ENCODE measurements at regions not wholly inside any gene's neighbourhood (a gene's known extent, or its start where the extent isn't known, plus 50 kb on each side); places are given as distances from the start of the nearest gene placed in this dataset.

- TF ChIP-seq, protein P1, sequence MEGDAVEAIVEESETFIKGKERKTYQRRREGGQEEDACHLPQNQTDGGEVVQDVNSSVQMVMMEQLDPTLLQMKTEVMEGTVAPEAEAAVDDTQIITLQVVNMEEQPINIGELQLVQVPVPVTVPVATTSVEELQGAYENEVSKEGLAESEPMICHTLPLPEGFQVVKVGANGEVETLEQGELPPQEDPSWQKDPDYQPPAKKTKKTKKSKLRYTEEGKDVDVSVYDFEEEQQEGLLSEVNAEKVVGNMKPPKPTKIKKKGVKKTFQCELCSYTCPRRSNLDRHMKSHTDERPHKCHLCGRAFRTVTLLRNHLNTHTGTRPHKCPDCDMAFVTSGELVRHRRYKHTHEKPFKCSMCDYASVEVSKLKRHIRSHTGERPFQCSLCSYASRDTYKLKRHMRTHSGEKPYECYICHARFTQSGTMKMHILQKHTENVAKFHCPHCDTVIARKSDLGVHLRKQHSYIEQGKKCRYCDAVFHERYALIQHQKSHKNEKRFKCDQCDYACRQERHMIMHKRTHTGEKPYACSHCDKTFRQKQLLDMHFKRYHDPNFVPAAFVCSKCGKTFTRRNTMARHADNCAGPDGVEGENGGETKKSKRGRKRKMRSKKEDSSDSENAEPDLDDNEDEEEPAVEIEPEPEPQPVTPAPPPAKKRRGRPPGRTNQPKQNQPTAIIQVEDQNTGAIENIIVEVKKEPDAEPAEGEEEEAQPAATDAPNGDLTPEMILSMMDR (conservative IDR thresholded peaks at IDR 0.05) = no peak
- no peak for TF ChIP-seq EZH2 (IDR thresholded peaks at IDR 0.05; ENCODE audit: low read depth)
Observed at GRCh38 chr10:3873728-3874461, 88.9 kb upstream of the KLF6 start.
